ENCODE measurements at regions not wholly inside any gene's neighbourhood (a gene's known extent, or its start where the extent isn't known, plus 50 kb on each side); places are given as distances from the start of the nearest gene placed in this dataset.

GRCh38 chr4:34464196-34464595 lies 1780.1 kb downstream of the ARAP2 start:
- Histone ChIP-seq H3K27ac (no peak overlapping the region), H3K9me3 (peaks cover 0 to 9% (median 0%) of the 10 kb centered on the region in 4 donors), H3K27me3 (no peaks in the 10 kb centered on the region), H3K36me3 (no peaks in the 10 kb centered on the region), H3K4me1 (no peaks in the 10 kb centered on the region), H3K4me3 (no peak overlapping the region)
- 59 to 75% (median 69%) methylated on average over 2 of the region's 2 CpGs for WGBS, 5 donors
- DNase-seq, result no peak
- intact Hi-C loops (cut with DNase I; ENCODE audit: low total_unique reads), result no loop called here
- TF ChIP-seq EP300 (IDR thresholded peaks at IDR 0.05) (no peak), POLR2A (IDR thresholded peaks at IDR 0.05) (no peak), CTCF (IDR thresholded peaks at IDR 0.05) (no peak), POLR2AphosphoS5 (IDR thresholded peaks at IDR 0.05) (no peak)

GRCh38 chr4:34466411-34466810 lies 1777.9 kb downstream of the ARAP2 start:
- DNase-seq, result no peak
- 19 to 32% (median 26%) methylated on average over 1 of the region's 1 CpG for WGBS, 5 donors
- H3K36me3 ChIP-seq, result no peaks in the 10 kb centered on the region
- H3K4me3 ChIP-seq, result no peak overlapping the region
- H3K4me1 ChIP-seq, result no peaks in the 10 kb centered on the region
- no peak for TF ChIP-seq EP300 (IDR thresholded peaks at IDR 0.05)
- no peak for TF ChIP-seq POLR2A (IDR thresholded peaks at IDR 0.05)
- TF ChIP-seq POLR2AphosphoS5 (IDR thresholded peaks at IDR 0.05), result no peak
- TF ChIP-seq CTCF (IDR thresholded peaks at IDR 0.05), result no peak
- H3K27me3 ChIP-seq, result no peaks in the 10 kb centered on the region
- peaks cover 0 to 9% (median 0%) of the 10 kb centered on the region in 4 donors for H3K9me3 ChIP-seq
- no peak overlapping the region for H3K27ac ChIP-seq
- intact Hi-C loops (cut with DNase I; ENCODE audit: low total_unique reads), result no loop called here

- WGBS, 5 donors, result 59 to 77% (median 65%) methylated on average over 2 of the region's 2 CpGs
- Histone ChIP-seq H3K36me3 (no peaks in the 10 kb centered on the region), H3K4me3 (no peak overlapping the region), H3K27ac (no peak overlapping the region), H3K27me3 (no peaks in the 10 kb centered on the region), H3K4me1 (no peaks in the 10 kb centered on the region), H3K9me3 (peaks cover 0 to 9% (median 0%) of the 10 kb centered on the region in 4 donors)
- DNase-seq, result peak in 1 of 2 donors; percentile 6
- TF ChIP-seq CTCF (IDR thresholded peaks at IDR 0.05) (no peak), EP300 (IDR thresholded peaks at IDR 0.05) (no peak), POLR2AphosphoS5 (IDR thresholded peaks at IDR 0.05) (no peak), POLR2A (IDR thresholded peaks at IDR 0.05) (no peak)
- intact Hi-C loops (cut with DNase I; ENCODE audit: low total_unique reads), result no loop called here
Measured at GRCh38 chr4:34469516-34469915, 1774.8 kb downstream of the ARAP2 start.

GRCh38 chr4:34485252-34485651 lies 1759.1 kb downstream of the ARAP2 start:
- Histone ChIP-seq H3K27me3 (no peaks in the 10 kb centered on the region), H3K36me3 (no peaks in the 10 kb centered on the region), H3K4me3 (no peak overlapping the region), H3K9me3 (no peaks in the 10 kb centered on the region), H3K27ac (no peak overlapping the region), H3K4me1 (no peaks in the 10 kb centered on the region)
- intact Hi-C loops (cut with DNase I; ENCODE audit: low total_unique reads), result no loop called here
- no peak for TF ChIP-seq CTCF (IDR thresholded peaks at IDR 0.05)
- TF ChIP-seq EP300 (IDR thresholded peaks at IDR 0.05), result no peak
- no peak for TF ChIP-seq POLR2AphosphoS5 (IDR thresholded peaks at IDR 0.05)
- TF ChIP-seq POLR2A (IDR thresholded peaks at IDR 0.05), result no peak
- DNase-seq, result no peak

Data from stomach (tissue), 8 donors.